Gastrocnemius medialis (tissue), 4 donors: ENCODE measurements at regions not wholly inside any gene's neighbourhood (a gene's known extent, or its start where the extent isn't known, plus 50 kb on each side); places are given as distances from the start of the nearest gene placed in this dataset.

Experiments used
- CTCF ChIP-seq, 5 experiments: fragments of 450-650 bp in 3 of 5; fragments of 200-600 bp in 2 of 5; sonication (generic) in 2 of 5; IDR thresholded peaks in 4 of 5; conservative IDR thresholded peaks in 1 of 5; 1 replicate in 4 of 5; 2 replicates in 1 of 5; pipeline ENCODE4 v1.5.1; 2016 to 2019; ENCODE audit warnings: antibody characterized with exemption in 5 of 5, mild to moderate bottlenecking in 3 of 5, moderate library complexity in 3 of 5
- POLR2A ChIP-seq, 2 donors: fragments of 450-650 bp; IDR thresholded peaks; one replicate each; pipeline ENCODE4 v1.6.1; 2017; ENCODE audit warnings: antibody characterized with exemption in 2 of 2, mild to moderate bottlenecking in 2 of 2, moderate library complexity in 2 of 2

DNA sequence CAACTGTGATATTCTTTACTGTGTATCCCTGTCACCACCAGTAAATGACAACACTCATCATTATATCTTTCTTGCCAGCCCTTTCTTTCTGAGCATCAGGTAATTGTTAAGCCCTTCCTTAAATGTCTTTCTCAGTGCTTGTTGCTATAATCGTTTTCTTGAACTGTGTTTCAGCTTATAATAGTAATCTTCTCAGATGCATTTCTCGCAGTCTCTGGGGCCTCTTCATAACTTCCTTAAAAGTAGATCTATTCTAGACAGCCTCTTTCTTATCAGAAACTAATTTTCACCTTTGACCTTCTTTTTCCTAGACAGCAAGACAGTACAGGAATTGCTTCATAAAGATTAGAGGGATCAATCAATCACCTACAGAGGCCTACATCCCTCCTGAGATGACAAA is 648.1 kb downstream of the CPS1 start:
- TF ChIP-seq CTCF (IDR thresholded peaks at IDR 0.05 in 4 of 5, conservative IDR thresholded peaks at IDR 0.05 in 1 of 5), result no peak
- TF ChIP-seq POLR2A (IDR thresholded peaks at IDR 0.05), result no peak
